ENCODE measurements at regions not wholly inside any gene's neighbourhood (a gene's known extent, or its start where the extent isn't known, plus 50 kb on each side); places are given as distances from the start of the nearest gene placed in this dataset.

GRCh38 chr5:4137781-4138180, 542.1 kb downstream of the IRX1 start:
- intact Hi-C loops (cut with micrococcal nuclease): no loop called here

GRCh38 chr5:4142842-4143241, 547.2 kb downstream of the IRX1 start:
- ChIA-PET CTCF (no interaction called here), POLR2A (no interaction called here)
- DNase-seq (no peak), ATAC-seq (ENCODE audit: low read depth) (no peak)
- Histone ChIP-seq H3K4me1 (ENCODE audit: control insufficient read depth in 2 of 2, insufficient read depth in 2 of 2, low read length in 2 of 2) (no peaks in the 10 kb centered on the region), H3K4me2 (replicated peaks; ENCODE audit: low read depth, low read length, poor library complexity, severe bottlenecking) (no peak overlapping the region), H3K27me3 (replicated peaks in 1 of 4; ENCODE audit: control extremely low read depth in 1 of 4, control insufficient read depth in 3 of 4, insufficient read depth in 4 of 4, low read length in 3 of 4) (no peaks in the 10 kb centered on the region), H3K4me3 (ENCODE audit: control extremely low read depth in 1 of 5, extremely low read depth in 1 of 5, insufficient read depth in 1 of 5, low read depth in 2 of 5, low read length in 4 of 5) (no peak overlapping the region), H3K27ac (ENCODE audit: low read length in 2 of 2) (no peak overlapping the region), H3K79me2 (ENCODE audit: control insufficient read depth, insufficient read depth, low read length) (no peaks in the 10 kb centered on the region), H3K9me3 (ENCODE audit: control extremely low read depth in 1 of 3, control insufficient read depth in 2 of 3, insufficient read depth in 1 of 3, low read length in 2 of 3) (peaks cover 0 to 11% (median 0%) of the 10 kb centered on the region in 3 donors), H2AFZ (ENCODE audit: insufficient read depth, low read depth, low read length, poor library complexity, severe bottlenecking) (no peak overlapping the region), H3K9ac (ENCODE audit: low read length) (no peak overlapping the region), H4K20me1 (ENCODE audit: control insufficient read depth, insufficient read depth, low read length, poor library complexity, severe bottlenecking) (no peaks in the 10 kb centered on the region), H3K36me3 (replicated peaks in 1 of 2; ENCODE audit: control extremely low read depth in 1 of 2, control insufficient read depth in 1 of 2, extremely low read depth in 1 of 2, insufficient read depth in 2 of 2, low read length in 1 of 2) (no peaks in the 10 kb centered on the region)
- Mint-ChIP-seq H3K27ac (no peak overlapping the region), H3K4me1 (no peaks in the 10 kb centered on the region), H3K27me3 (no peaks in the 10 kb centered on the region), H3K4me3 (no peak overlapping the region), H3K9me3 (ENCODE audit: insufficient read depth) (peaks cover 3% of the 10 kb centered on the region)
- 77% methylated on average over 5 of the region's 6 CpGs for WGBS (ENCODE audit: insufficient coverage)
- intact Hi-C loops (cut with micrococcal nuclease): no loop called here
- TF ChIP-seq CTCF (IDR thresholded peaks at IDR 0.05) (no peak), EZH2 (IDR thresholded peaks at IDR 0.05; ENCODE audit: borderline replicate concordance, insufficient read depth, low read depth, low read length, poor library complexity, severe bottlenecking) (no peak)

More at GRCh38 chr5:4137781-4138180, 542.1 kb downstream of the IRX1 start:
- ATAC-seq (ENCODE audit: low read depth): no peak
- ChIA-PET POLR2A (no interaction called here), CTCF (no interaction called here)
- Histone ChIP-seq H3K4me2 (replicated peaks; ENCODE audit: low read depth, low read length, poor library complexity, severe bottlenecking) (no peak overlapping the region), H3K9me3 (ENCODE audit: control extremely low read depth in 1 of 3, control insufficient read depth in 2 of 3, insufficient read depth in 1 of 3, low read length in 2 of 3) (peaks cover 0 to 10% (median 0%) of the 10 kb centered on the region in 3 donors), H3K36me3 (replicated peaks in 1 of 2; ENCODE audit: control extremely low read depth in 1 of 2, control insufficient read depth in 1 of 2, extremely low read depth in 1 of 2, insufficient read depth in 2 of 2, low read length in 1 of 2) (no peaks in the 10 kb centered on the region), H3K27ac (ENCODE audit: low read length in 2 of 2) (no peak overlapping the region), H4K20me1 (ENCODE audit: control insufficient read depth, insufficient read depth, low read length, poor library complexity, severe bottlenecking) (no peaks in the 10 kb centered on the region), H3K79me2 (ENCODE audit: control insufficient read depth, insufficient read depth, low read length) (no peaks in the 10 kb centered on the region), H3K4me3 (ENCODE audit: control extremely low read depth in 1 of 5, extremely low read depth in 1 of 5, insufficient read depth in 1 of 5, low read depth in 2 of 5, low read length in 4 of 5) (no peak overlapping the region), H3K4me1 (ENCODE audit: control insufficient read depth in 2 of 2, insufficient read depth in 2 of 2, low read length in 2 of 2) (no peaks in the 10 kb centered on the region), H3K9ac (ENCODE audit: low read length) (no peak overlapping the region), H2AFZ (ENCODE audit: insufficient read depth, low read depth, low read length, poor library complexity, severe bottlenecking) (no peak overlapping the region), H3K27me3 (replicated peaks in 1 of 4; ENCODE audit: control extremely low read depth in 1 of 4, control insufficient read depth in 3 of 4, insufficient read depth in 4 of 4, low read length in 3 of 4) (no peaks in the 10 kb centered on the region)
- Mint-ChIP-seq H3K27ac (no peak overlapping the region), H3K9me3 (ENCODE audit: insufficient read depth) (no peaks in the 10 kb centered on the region), H3K4me1 (no peaks in the 10 kb centered on the region), H3K4me3 (no peak overlapping the region), H3K27me3 (no peaks in the 10 kb centered on the region)
- TF ChIP-seq EZH2 (IDR thresholded peaks at IDR 0.05; ENCODE audit: borderline replicate concordance, insufficient read depth, low read depth, low read length, poor library complexity, severe bottlenecking): no peak
- TF ChIP-seq CTCF (IDR thresholded peaks at IDR 0.05): no peak
- WGBS (ENCODE audit: insufficient coverage): no CpG with 5 or more reads among the region's 7 CpGs
- DNase-seq: no peak
